Frontal cortex (tissue), 3 donors: ENCODE measurements at regions not wholly inside any gene's neighbourhood (a gene's known extent, or its start where the extent isn't known, plus 50 kb on each side); places are given as distances from the start of the nearest gene placed in this dataset.

ENCODE experiments used
- DNase-seq, 2 donors: peaks; one replicate each; pipeline ENCODE4 v3.0.0; 2012; ENCODE audit warnings: low spot score in 2 of 2
- FAIRE-seq: peaks from 2 replicates; lab custom pipeline; 2012; peaks lifted over from hg19 to GRCh38; lab: Jason Lieb, UNC
- donor health status: control.
- donor health status: control.
- donor health status: control.

- FAIRE-seq (no peak), DNase-seq (no peak)
Measured at GRCh38 chr13:32859707-32860292, 156.4 kb upstream of the KL start.

- FAIRE-seq, result no peak
- no peak for DNase-seq
Measured at GRCh38 chr13:32861304-32861703, 154.9 kb upstream of the KL start.

DNA sequence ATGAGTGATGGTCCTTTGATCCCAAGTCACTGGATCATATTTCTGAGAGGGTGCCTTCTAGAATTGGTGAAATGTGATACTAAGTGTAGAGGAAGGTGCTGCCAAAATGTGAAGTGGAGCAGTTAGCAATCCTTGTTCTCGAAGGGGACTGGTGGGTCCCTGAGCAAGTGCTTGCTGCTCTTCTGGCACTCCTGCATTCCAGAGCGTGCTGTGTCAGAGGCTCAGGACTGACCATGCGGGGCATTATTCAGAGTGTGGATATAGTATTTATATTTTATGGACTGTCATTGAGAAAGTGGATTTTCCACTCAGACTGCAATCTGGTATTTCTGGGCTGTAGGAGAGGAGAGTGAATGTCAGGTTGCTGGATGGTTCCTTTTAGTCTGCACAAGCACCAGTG, 152.6 kb upstream of the KL start:
- no peak for DNase-seq
- no peak for FAIRE-seq

DNA sequence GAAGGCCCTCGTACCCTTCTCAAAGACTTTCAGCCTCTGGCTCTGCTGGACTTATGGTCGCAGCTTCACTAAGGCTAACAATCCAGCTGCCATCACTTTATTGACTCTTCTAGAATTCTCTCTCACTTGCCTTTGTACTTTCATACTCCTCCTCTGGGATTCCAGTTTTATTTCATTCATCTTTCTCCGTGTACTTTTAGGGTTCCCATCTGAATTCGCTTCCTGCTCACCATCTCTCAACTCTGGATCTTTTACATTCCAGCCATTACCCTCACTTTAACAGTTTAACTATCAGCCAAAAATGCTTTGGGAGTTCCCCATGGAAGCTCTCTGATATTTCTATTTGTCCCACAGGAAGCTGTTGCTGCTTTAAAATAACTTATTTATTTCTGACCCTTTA, 149.3 kb upstream of the KL start:
- FAIRE-seq (no peak), DNase-seq (no peak)

- no peak for FAIRE-seq
Measured at GRCh38 chr13:32877491-32877890, 138.7 kb upstream of the KL start.

GRCh38 chr13:32878163-32878562, 138.1 kb upstream of the KL start:
- DNase-seq, result no peak
- FAIRE-seq, result no peak

More at GRCh38 chr13:32877491-32877890, 138.7 kb upstream of the KL start:
- no peak for DNase-seq

GRCh38 chr13:32880636-32881035, 135.6 kb upstream of the KL start:
- FAIRE-seq, result no peak

GRCh38 chr13:32881074-32881776, 135.0 kb upstream of the KL start:
- no peak for FAIRE-seq
- DNase-seq, result no peak

More at GRCh38 chr13:32880636-32881035, 135.6 kb upstream of the KL start:
- no peak for DNase-seq

GRCh38 chr13:32881777-32882145, 134.5 kb upstream of the KL start:
- DNase-seq (no peak), FAIRE-seq (no peak)

DNA sequence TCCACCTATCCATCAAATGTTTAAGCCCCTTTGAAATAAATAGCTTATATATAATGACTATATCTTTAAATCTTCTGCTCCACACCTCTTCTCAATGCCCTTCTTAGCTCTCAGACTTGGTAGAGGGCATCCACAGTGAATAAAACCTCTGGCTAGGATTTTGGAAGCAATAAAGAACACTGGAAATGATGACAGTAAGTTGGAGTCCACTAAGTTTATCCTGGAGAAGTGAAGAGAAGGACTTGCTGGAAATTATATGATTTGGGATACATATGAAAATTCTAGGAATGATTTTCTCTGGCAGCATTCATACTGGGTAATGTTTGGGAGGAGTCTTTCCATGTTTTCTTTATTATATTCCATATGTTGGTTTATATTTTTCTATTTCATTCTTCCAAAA, 133.5 kb upstream of the KL start:
- DNase-seq, result no peak
- no peak for FAIRE-seq

GRCh38 chr13:32883474-32883873, 132.7 kb upstream of the KL start:
- DNase-seq, result no peak
- no peak for FAIRE-seq

GRCh38 chr13:32887617-32888016, 128.6 kb upstream of the KL start:
- FAIRE-seq, result no peak
- DNase-seq, result no peak

DNA sequence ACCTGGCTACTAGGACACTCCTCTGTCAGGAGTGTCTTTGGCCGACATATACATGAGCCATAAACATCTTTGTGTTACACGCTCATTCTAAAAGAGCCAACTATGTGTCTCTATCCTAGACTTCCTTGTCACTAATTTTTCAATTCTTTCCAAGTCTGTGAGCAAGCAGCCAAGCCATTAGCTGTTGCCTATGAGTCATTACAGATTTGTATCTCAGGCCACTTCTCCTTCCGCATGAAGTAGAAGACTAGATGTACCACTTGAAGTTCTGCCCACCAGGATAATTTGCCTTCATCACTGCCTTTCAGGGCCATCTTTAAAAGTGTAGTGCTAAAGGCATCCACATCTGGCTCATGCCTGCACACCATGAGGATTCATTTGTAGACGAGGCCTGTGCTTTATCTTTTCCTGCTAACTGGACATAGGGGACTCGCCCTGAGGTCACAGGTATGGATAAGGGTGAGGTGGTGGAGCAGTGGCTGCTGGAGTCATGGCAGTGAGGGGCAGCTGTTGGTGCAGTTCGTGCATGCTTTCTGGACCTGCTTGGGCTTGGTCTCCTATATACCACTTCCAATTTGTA, 126.1 kb upstream of the KL start:
- DNase-seq, result no peak
- no peak for FAIRE-seq

DNA sequence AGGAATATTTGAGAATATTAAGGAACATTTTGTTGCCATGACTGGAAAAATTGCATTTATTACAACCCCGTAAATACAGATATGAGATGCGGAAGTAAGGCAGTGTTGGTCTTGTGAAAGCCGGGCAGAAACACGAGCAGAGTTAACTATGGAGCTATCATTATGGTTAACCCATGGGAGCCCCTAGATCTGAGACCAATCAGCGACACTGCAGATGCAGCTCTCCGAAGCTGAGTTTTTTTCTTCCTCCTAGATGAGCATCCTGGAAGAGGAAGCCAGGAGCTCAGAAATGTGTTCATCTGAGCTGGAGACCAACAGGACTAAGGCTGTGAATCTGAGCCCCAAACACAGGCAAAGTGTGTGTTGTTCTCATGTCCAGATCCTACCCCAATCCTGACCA, 123.0 kb upstream of the KL start:
- DNase-seq, result no peak
- FAIRE-seq, result no peak

DNA sequence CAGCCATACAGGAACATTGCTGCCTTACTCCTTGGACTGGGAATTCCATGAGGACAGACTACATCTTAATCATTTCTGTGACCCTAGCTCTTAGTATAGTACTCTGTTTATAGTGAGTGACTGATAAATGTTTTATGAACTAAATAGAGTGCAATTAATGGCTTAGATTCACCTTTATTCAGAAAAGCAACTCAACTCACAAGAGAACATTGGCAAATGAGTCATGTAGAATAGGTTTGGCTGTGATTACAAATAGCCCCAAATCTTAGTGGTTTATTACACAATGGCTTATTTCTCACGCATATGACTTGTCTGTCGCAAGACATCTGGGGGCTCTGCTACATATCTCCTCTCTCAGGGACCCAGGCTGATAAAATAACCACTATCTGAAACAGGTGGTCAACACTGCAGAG, 121.6 kb upstream of the KL start:
- DNase-seq (no peak), FAIRE-seq (no peak)

DNA sequence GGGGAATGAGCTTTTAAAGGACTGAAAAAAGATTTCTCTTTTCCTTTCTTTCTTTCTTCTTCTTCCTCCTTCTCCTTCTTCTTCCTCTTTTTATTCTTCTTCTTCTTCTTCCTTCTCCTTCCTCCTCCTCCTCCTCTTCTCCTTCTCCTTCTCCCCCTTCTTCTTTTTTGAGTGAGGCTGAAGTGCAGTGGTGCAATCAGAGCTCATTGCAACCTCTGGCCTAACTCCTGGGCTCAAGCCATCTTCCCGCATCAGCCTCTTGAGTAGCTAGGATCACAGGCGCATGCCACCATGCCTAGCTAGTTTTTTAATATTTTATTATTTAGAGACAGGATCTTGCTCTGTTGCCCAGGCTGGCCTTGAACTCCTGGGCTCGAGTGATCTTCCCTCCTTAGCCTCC, 120.9 kb upstream of the KL start:
- DNase-seq (no peak), FAIRE-seq (no peak)

DNA sequence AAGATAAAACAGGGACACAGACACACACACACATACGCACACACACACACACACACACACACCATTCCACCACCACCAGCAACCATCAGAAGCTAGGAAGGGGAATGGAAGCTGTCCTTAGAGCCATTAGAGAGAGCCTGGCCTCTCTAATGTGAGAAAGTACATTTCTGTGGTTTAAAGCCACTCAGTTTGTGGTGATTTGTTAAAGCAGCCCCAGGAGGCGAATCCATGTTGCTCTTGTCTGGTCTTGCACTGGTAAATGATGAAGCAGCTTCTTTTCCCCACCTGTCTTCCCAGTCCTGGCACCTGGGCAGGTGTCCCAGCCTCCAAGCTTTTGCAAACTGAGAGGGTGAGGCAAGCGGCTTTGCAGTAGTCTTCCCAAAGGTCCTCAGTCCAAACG, 118.9 kb upstream of the KL start:
- FAIRE-seq (no peak), DNase-seq (no peak)

GRCh38 chr13:32902029-32902780, 114.0 kb upstream of the KL start:
- no peak for FAIRE-seq
- DNase-seq, result no peak

DNA sequence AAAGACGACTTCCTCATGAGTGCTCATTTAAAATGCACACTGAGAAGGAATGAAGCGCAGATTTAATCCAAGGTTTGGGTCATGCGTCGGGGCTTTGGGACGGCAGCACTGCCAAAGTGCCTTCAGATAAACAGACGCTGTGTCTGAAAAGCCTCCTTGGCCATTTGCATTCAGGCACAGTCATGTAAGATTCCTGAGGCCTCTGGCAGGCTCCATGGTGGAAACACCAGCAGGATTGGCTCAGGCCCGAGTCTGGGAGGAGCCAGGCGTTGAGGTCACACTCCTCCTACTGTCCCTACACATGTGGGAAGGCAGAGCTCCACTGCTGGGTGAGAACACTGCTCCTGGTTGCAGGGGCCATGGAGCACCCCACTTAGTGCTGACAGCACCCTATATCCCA, 113.3 kb upstream of the KL start:
- no peak for FAIRE-seq
- no peak for DNase-seq

- no peak for FAIRE-seq
- DNase-seq, result no peak
Measured at GRCh38 chr13:32903720-32904119, 112.5 kb upstream of the KL start.

- DNase-seq (no peak), FAIRE-seq (no peak)
Measured at GRCh38 chr13:32904266-32904665, 112.0 kb upstream of the KL start.
